ENCODE measurements at regions not wholly inside any gene's neighbourhood (a gene's known extent, or its start where the extent isn't known, plus 50 kb on each side); places are given as distances from the start of the nearest gene placed in this dataset.

GRCh38 chr18:26649193-26649543 lies 100.8 kb upstream of the KCTD1 start:
- no peak overlapping the region for H3K27ac Mint-ChIP-seq (ENCODE audit: unreplicated experiment)
- H3K4me3 Mint-ChIP-seq (ENCODE audit: unreplicated experiment) = no peak overlapping the region
- H3K9me3 Mint-ChIP-seq (ENCODE audit: unreplicated experiment) = no peaks in the 10 kb centered on the region
- no peak for TF ChIP-seq CTCF (IDR thresholded peaks at IDR 0.05; ENCODE audit: unreplicated experiment)
- no peak for DNase-seq (ENCODE audit: low spot score)
- H3K36me3 Mint-ChIP-seq (ENCODE audit: low read depth, unreplicated experiment) = no peaks in the 10 kb centered on the region
- H3K4me1 Mint-ChIP-seq (ENCODE audit: unreplicated experiment) = peaks cover 6% of the 10 kb centered on the region
- peaks cover 3% of the 10 kb centered on the region for H3K27me3 Mint-ChIP-seq (ENCODE audit: unreplicated experiment)

- TF ChIP-seq CTCF (IDR thresholded peaks at IDR 0.05; ENCODE audit: unreplicated experiment) = no peak
- no peak overlapping the region for H3K4me3 Mint-ChIP-seq (ENCODE audit: unreplicated experiment)
- peaks cover 6% of the 10 kb centered on the region for H3K4me1 Mint-ChIP-seq (ENCODE audit: unreplicated experiment)
- H3K36me3 Mint-ChIP-seq (ENCODE audit: low read depth, unreplicated experiment) = no peaks in the 10 kb centered on the region
- no peaks in the 10 kb centered on the region for H3K9me3 Mint-ChIP-seq (ENCODE audit: unreplicated experiment)
- H3K27ac Mint-ChIP-seq (ENCODE audit: unreplicated experiment) = no peak overlapping the region
- peaks cover 3% of the 10 kb centered on the region for H3K27me3 Mint-ChIP-seq (ENCODE audit: unreplicated experiment)
- DNase-seq (ENCODE audit: low spot score) = no peak
Measured at GRCh38 chr18:26648509-26649192, 100.3 kb upstream of the KCTD1 start.

- no peak for DNase-seq (ENCODE audit: low spot score)
- Mint-ChIP-seq H3K36me3 (ENCODE audit: low read depth, unreplicated experiment) (no peaks in the 10 kb centered on the region), H3K27me3 (ENCODE audit: unreplicated experiment) (peaks cover 3% of the 10 kb centered on the region), H3K4me1 (ENCODE audit: unreplicated experiment) (peaks cover 9% of the 10 kb centered on the region), H3K4me3 (ENCODE audit: unreplicated experiment) (no peak overlapping the region), H3K9me3 (ENCODE audit: unreplicated experiment) (no peaks in the 10 kb centered on the region), H3K27ac (ENCODE audit: unreplicated experiment) (no peak overlapping the region)
- no peak for TF ChIP-seq CTCF (IDR thresholded peaks at IDR 0.05; ENCODE audit: unreplicated experiment)
Measured at GRCh38 chr18:26646901-26647300, 98.5 kb upstream of the KCTD1 start.

DNA sequence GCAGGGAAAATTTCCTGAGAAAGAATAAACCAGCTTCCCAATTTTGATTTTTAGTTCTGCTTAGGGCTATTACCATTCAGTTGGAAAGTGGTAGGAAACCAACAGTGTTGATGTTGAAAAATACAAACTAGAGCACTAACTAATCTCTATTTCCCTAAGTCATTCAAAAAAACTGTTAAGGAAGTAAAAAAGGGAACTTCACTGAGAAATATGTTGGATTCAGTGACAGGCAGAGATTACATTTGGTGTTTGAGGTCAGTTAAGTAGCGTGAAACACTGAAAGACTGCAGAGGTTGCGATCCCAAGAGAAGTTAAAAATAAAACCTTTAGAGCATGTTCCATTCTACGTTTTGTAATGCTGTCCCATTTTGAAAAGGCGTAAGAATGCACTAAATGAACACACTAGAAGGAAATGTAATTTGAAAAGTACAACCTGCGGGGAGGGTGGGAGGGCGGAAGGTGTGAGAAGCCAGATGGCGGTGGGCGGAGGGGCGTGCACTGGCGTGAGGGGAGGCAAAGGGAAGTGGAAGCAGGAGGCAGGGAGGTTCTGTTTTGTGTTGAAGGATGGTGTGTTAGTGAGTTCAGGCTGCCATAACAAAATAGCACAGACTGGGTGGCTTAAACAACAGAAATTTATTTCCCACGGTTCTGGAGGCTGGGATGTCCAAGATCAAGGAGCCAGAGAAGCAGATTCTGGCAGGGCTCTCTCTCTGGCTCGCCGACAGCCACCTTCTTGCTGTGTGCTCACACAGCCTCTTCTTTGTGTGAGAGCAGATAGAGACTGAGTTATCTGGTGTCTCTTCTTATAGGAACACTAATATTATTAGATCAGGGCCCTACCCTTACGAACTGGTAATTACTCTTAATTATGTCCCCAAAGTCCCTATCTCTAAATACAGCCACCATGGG lies 94.3 kb upstream of the KCTD1 start:
- Mint-ChIP-seq H3K4me3 (ENCODE audit: unreplicated experiment) (peak overlapping the region; percentile 4), H3K27me3 (ENCODE audit: unreplicated experiment) (peaks cover 1% of the 10 kb centered on the region), H3K27ac (ENCODE audit: unreplicated experiment) (no peak overlapping the region), H3K4me1 (ENCODE audit: unreplicated experiment) (peaks cover 11% of the 10 kb centered on the region), H3K9me3 (ENCODE audit: unreplicated experiment) (no peaks in the 10 kb centered on the region), H3K36me3 (ENCODE audit: low read depth, unreplicated experiment) (no peaks in the 10 kb centered on the region)
- no peak for DNase-seq (ENCODE audit: low spot score)
- no peak for TF ChIP-seq CTCF (IDR thresholded peaks at IDR 0.05; ENCODE audit: unreplicated experiment)

DNA sequence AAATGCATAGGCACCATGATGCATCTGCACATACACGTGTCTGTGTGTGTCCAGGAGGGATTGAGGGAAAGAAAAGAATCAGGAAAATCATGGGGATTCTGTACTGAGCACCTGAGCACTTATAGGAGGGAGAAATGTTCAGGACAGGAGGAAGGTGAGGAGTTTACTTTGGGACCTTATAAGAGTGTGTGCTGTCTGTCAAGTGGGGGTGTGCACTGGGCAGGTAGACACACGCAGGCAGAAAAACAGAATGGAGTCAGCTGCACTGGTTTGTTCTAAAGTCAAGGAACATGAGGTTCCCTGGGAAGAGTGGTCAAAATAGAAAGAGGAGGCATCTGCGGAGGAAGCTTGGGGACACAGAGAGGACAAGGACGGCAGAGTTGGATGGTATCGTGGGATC lies 92.2 kb upstream of the KCTD1 start:
- TF ChIP-seq CTCF (IDR thresholded peaks at IDR 0.05; ENCODE audit: unreplicated experiment) = no peak
- Mint-ChIP-seq H3K36me3 (ENCODE audit: low read depth, unreplicated experiment) (no peaks in the 10 kb centered on the region), H3K9me3 (ENCODE audit: unreplicated experiment) (no peaks in the 10 kb centered on the region), H3K4me1 (ENCODE audit: unreplicated experiment) (peaks cover 12% of the 10 kb centered on the region), H3K27me3 (ENCODE audit: unreplicated experiment) (peaks cover 1% of the 10 kb centered on the region), H3K4me3 (ENCODE audit: unreplicated experiment) (no peak overlapping the region), H3K27ac (ENCODE audit: unreplicated experiment) (no peak overlapping the region)
- DNase-seq (ENCODE audit: low spot score) = no peak

All from endothelial cell (in vitro differentiated cells).